ENCODE measurements at regions not wholly inside any gene's neighbourhood (a gene's known extent, or its start where the extent isn't known, plus 50 kb on each side); places are given as distances from the start of the nearest gene placed in this dataset.

- no peak overlapping the region for H3K4me3 ChIP-seq (ENCODE audit: low read length)
- H3K27me3 ChIP-seq (ENCODE audit: control insufficient read depth, insufficient read depth, low read length, poor library complexity, severe bottlenecking): no peaks in the 10 kb centered on the region
- Mint-ChIP-seq H3K36me3 (ENCODE audit: low read depth) (no peaks in the 10 kb centered on the region), H3K4me3 (no peak overlapping the region), H3K4me1 (no peaks in the 10 kb centered on the region), H3K27ac (no peak overlapping the region), H3K27me3 (ENCODE audit: insufficient read depth) (peaks cover 7% of the 10 kb centered on the region), H3K9me3 (no peaks in the 10 kb centered on the region)
- TF ChIP-seq, protein P1, sequence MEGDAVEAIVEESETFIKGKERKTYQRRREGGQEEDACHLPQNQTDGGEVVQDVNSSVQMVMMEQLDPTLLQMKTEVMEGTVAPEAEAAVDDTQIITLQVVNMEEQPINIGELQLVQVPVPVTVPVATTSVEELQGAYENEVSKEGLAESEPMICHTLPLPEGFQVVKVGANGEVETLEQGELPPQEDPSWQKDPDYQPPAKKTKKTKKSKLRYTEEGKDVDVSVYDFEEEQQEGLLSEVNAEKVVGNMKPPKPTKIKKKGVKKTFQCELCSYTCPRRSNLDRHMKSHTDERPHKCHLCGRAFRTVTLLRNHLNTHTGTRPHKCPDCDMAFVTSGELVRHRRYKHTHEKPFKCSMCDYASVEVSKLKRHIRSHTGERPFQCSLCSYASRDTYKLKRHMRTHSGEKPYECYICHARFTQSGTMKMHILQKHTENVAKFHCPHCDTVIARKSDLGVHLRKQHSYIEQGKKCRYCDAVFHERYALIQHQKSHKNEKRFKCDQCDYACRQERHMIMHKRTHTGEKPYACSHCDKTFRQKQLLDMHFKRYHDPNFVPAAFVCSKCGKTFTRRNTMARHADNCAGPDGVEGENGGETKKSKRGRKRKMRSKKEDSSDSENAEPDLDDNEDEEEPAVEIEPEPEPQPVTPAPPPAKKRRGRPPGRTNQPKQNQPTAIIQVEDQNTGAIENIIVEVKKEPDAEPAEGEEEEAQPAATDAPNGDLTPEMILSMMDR (conservative IDR thresholded peaks at IDR 0.05): no peak
- WGBS, 2 experiments (ENCODE audit: insufficient coverage in 1 of 2, insufficient read length in 1 of 2): no CpG with 5 or more reads among the region's 1 CpG
- H3K9me3 ChIP-seq (ENCODE audit: control insufficient read depth, low read length): no peaks in the 10 kb centered on the region
- no peak for DNase-seq
- H3K9ac ChIP-seq (ENCODE audit: extremely low read depth, low read length, poor library complexity, severe bottlenecking): no peak overlapping the region
- no peaks in the 10 kb centered on the region for H3K36me3 ChIP-seq (ENCODE audit: control insufficient read depth, insufficient read depth, low read length)
- no peak overlapping the region for H3K27ac ChIP-seq (ENCODE audit: low read depth, low read length)
- no peaks in the 10 kb centered on the region for H3K4me1 ChIP-seq (ENCODE audit: control insufficient read depth, insufficient read depth, low read length)
Observed at GRCh38 chr16:66299349-66299748, 67.1 kb upstream of the CDH5 start.

DNA sequence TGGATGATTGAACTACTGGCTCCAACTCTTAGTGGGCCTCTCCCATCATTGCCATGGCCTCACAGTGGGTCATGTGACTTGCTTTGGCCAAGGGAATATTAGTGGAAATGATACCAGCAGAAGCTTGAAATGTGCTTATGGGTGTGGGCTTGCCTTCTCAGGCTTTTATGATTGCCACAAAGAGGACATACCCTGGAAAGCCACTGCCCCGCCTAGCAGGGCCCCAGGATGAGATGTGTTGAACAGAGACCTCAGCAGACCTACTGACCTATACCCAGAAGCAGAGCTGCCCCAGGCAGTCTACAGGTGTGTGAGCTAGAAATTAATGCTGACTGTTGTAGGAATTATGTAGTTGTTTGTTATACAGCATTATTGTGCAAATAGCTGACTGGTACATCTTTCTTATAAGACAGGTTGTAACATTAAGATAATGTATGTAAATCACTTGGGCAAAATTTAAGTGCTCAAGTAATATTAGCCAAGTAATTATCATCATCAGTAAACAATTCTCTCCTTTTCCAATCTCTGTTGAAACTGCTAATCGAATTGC is 67.8 kb upstream of the CDH5 start:
- no peak overlapping the region for H3K27ac Mint-ChIP-seq
- H3K9me3 Mint-ChIP-seq: no peaks in the 10 kb centered on the region
- WGBS, 2 experiments (ENCODE audit: insufficient coverage in 1 of 2, insufficient read length in 1 of 2): 82 to 90% methylated on average over 1 to 2 of the region's 2 CpGs
- H3K27me3 ChIP-seq (ENCODE audit: control insufficient read depth, insufficient read depth, low read length, poor library complexity, severe bottlenecking): no peaks in the 10 kb centered on the region
- no peaks in the 10 kb centered on the region for H3K9me3 ChIP-seq (ENCODE audit: control insufficient read depth, low read length)
- H3K27me3 Mint-ChIP-seq (ENCODE audit: insufficient read depth): peaks cover 12% of the 10 kb centered on the region
- H3K36me3 Mint-ChIP-seq (ENCODE audit: low read depth): no peaks in the 10 kb centered on the region
- no peak for DNase-seq
- no peaks in the 10 kb centered on the region for H3K4me1 Mint-ChIP-seq
- H3K4me3 ChIP-seq (ENCODE audit: low read length): no peak overlapping the region
- no peak overlapping the region for H3K27ac ChIP-seq (ENCODE audit: low read depth, low read length)
- H3K4me3 Mint-ChIP-seq: no peak overlapping the region
- no peaks in the 10 kb centered on the region for H3K36me3 ChIP-seq (ENCODE audit: control insufficient read depth, insufficient read depth, low read length)
- no peak overlapping the region for H3K9ac ChIP-seq (ENCODE audit: extremely low read depth, low read length, poor library complexity, severe bottlenecking)
- TF ChIP-seq, protein P1 (conservative IDR thresholded peaks at IDR 0.05): no peak
- no peaks in the 10 kb centered on the region for H3K4me1 ChIP-seq (ENCODE audit: control insufficient read depth, insufficient read depth, low read length)

- H3K36me3 ChIP-seq (ENCODE audit: control insufficient read depth, insufficient read depth, low read length): no peaks in the 10 kb centered on the region
- DNase-seq: no peak
- Mint-ChIP-seq H3K4me1 (no peaks in the 10 kb centered on the region), H3K9me3 (no peaks in the 10 kb centered on the region), H3K27ac (no peak overlapping the region), H3K4me3 (no peak overlapping the region), H3K36me3 (ENCODE audit: low read depth) (no peaks in the 10 kb centered on the region), H3K27me3 (ENCODE audit: insufficient read depth) (peaks cover 15% of the 10 kb centered on the region)
- WGBS, 2 experiments (ENCODE audit: insufficient coverage in 1 of 2, insufficient read length in 1 of 2): 13 to 70% methylated on average over 1 to 2 of the region's 2 CpGs
- no peak overlapping the region for H3K4me3 ChIP-seq (ENCODE audit: low read length)
- H3K27ac ChIP-seq (ENCODE audit: low read depth, low read length): no peak overlapping the region
- H3K4me1 ChIP-seq (ENCODE audit: control insufficient read depth, insufficient read depth, low read length): no peaks in the 10 kb centered on the region
- no peaks in the 10 kb centered on the region for H3K27me3 ChIP-seq (ENCODE audit: control insufficient read depth, insufficient read depth, low read length, poor library complexity, severe bottlenecking)
- TF ChIP-seq, protein P1 (conservative IDR thresholded peaks at IDR 0.05): no peak
- no peak overlapping the region for H3K9ac ChIP-seq (ENCODE audit: extremely low read depth, low read length, poor library complexity, severe bottlenecking)
- no peaks in the 10 kb centered on the region for H3K9me3 ChIP-seq (ENCODE audit: control insufficient read depth, low read length)
Observed at GRCh38 chr16:66298006-66298405, 68.5 kb upstream of the CDH5 start.

Data from endodermal cell (in vitro differentiated cells).